ENCODE measurements at regions not wholly inside any gene's neighbourhood (a gene's known extent, or its start where the extent isn't known, plus 50 kb on each side); places are given as distances from the start of the nearest gene placed in this dataset.

GRCh38 chr12:107553211-107553765 is 132.3 kb upstream of the PWP1 start:
- H3K27me3 ChIP-seq (ENCODE audit: insufficient read depth, poor library complexity, severe bottlenecking): no peaks in the 10 kb centered on the region
- no peak for TF ChIP-seq SPI1 (IDR thresholded peaks at IDR 0.05; ENCODE audit: borderline replicate concordance, low read depth)
- no peak for TF ChIP-seq POLR2AphosphoS5 (IDR thresholded peaks at IDR 0.05; ENCODE audit: low read depth)
- DNase-seq (ENCODE audit: low read depth in 1 of 2, low spot score in 1 of 2): no peak
- H3K4me3 ChIP-seq (replicated peaks; ENCODE audit: insufficient read depth, low read length): no peak overlapping the region
- no peak overlapping the region for H3K27ac ChIP-seq (replicated peaks)

GRCh38 chr12:107554941-107555340 is 130.7 kb upstream of the PWP1 start:
- Histone ChIP-seq H3K27me3 (ENCODE audit: insufficient read depth, poor library complexity, severe bottlenecking) (no peaks in the 10 kb centered on the region), H3K4me3 (replicated peaks; ENCODE audit: insufficient read depth, low read length) (no peak overlapping the region), H3K27ac (replicated peaks) (no peak overlapping the region)
- no peak for DNase-seq (ENCODE audit: low read depth in 1 of 2, low spot score in 1 of 2)
- no peak for TF ChIP-seq SPI1 (IDR thresholded peaks at IDR 0.05; ENCODE audit: borderline replicate concordance, low read depth)

GRCh38 chr12:107557026-107557425 is 128.6 kb upstream of the PWP1 start:
- Histone ChIP-seq H3K27ac (replicated peaks) (no peak overlapping the region), H3K27me3 (ENCODE audit: insufficient read depth, poor library complexity, severe bottlenecking) (no peaks in the 10 kb centered on the region), H3K4me3 (replicated peaks; ENCODE audit: insufficient read depth, low read length) (no peak overlapping the region)
- DNase-seq (ENCODE audit: low read depth in 1 of 2, low spot score in 1 of 2): no peak
- TF ChIP-seq SPI1 (IDR thresholded peaks at IDR 0.05; ENCODE audit: borderline replicate concordance, low read depth) (no peak), POLR2AphosphoS5 (IDR thresholded peaks at IDR 0.05; ENCODE audit: low read depth) (no peak), GABPA (IDR thresholded peaks at IDR 0.05; ENCODE audit: low read depth) (no peak)
- TF ChIP-seq, protein P1, sequence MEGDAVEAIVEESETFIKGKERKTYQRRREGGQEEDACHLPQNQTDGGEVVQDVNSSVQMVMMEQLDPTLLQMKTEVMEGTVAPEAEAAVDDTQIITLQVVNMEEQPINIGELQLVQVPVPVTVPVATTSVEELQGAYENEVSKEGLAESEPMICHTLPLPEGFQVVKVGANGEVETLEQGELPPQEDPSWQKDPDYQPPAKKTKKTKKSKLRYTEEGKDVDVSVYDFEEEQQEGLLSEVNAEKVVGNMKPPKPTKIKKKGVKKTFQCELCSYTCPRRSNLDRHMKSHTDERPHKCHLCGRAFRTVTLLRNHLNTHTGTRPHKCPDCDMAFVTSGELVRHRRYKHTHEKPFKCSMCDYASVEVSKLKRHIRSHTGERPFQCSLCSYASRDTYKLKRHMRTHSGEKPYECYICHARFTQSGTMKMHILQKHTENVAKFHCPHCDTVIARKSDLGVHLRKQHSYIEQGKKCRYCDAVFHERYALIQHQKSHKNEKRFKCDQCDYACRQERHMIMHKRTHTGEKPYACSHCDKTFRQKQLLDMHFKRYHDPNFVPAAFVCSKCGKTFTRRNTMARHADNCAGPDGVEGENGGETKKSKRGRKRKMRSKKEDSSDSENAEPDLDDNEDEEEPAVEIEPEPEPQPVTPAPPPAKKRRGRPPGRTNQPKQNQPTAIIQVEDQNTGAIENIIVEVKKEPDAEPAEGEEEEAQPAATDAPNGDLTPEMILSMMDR (IDR thresholded peaks at IDR 0.05; ENCODE audit: insufficient read depth, low read length): no peak
- TF ChIP-seq, protein P2, sequence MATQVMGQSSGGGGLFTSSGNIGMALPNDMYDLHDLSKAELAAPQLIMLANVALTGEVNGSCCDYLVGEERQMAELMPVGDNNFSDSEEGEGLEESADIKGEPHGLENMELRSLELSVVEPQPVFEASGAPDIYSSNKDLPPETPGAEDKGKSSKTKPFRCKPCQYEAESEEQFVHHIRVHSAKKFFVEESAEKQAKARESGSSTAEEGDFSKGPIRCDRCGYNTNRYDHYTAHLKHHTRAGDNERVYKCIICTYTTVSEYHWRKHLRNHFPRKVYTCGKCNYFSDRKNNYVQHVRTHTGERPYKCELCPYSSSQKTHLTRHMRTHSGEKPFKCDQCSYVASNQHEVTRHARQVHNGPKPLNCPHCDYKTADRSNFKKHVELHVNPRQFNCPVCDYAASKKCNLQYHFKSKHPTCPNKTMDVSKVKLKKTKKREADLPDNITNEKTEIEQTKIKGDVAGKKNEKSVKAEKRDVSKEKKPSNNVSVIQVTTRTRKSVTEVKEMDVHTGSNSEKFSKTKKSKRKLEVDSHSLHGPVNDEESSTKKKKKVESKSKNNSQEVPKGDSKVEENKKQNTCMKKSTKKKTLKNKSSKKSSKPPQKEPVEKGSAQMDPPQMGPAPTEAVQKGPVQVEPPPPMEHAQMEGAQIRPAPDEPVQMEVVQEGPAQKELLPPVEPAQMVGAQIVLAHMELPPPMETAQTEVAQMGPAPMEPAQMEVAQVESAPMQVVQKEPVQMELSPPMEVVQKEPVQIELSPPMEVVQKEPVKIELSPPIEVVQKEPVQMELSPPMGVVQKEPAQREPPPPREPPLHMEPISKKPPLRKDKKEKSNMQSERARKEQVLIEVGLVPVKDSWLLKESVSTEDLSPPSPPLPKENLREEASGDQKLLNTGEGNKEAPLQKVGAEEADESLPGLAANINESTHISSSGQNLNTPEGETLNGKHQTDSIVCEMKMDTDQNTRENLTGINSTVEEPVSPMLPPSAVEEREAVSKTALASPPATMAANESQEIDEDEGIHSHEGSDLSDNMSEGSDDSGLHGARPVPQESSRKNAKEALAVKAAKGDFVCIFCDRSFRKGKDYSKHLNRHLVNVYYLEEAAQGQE (IDR thresholded peaks at IDR 0.05; ENCODE audit: insufficient replicate concordance, low read depth): no peak

- H3K4me3 ChIP-seq (replicated peaks; ENCODE audit: insufficient read depth, low read length): no peak overlapping the region
- no peak for DNase-seq (ENCODE audit: low read depth in 1 of 2, low spot score in 1 of 2)
- H3K27me3 ChIP-seq (ENCODE audit: insufficient read depth, poor library complexity, severe bottlenecking): no peaks in the 10 kb centered on the region
- TF ChIP-seq POLR2AphosphoS5 (IDR thresholded peaks at IDR 0.05; ENCODE audit: low read depth): no peak
- TF ChIP-seq, protein P2 (IDR thresholded peaks at IDR 0.05; ENCODE audit: insufficient replicate concordance, low read depth): no peak
- no peak for TF ChIP-seq SPI1 (IDR thresholded peaks at IDR 0.05; ENCODE audit: borderline replicate concordance, low read depth)
- TF ChIP-seq, protein P1 (IDR thresholded peaks at IDR 0.05; ENCODE audit: insufficient read depth, low read length): no peak
- no peak for TF ChIP-seq GABPA (IDR thresholded peaks at IDR 0.05; ENCODE audit: low read depth)
- no peak overlapping the region for H3K27ac ChIP-seq (replicated peaks)
Observed at GRCh38 chr12:107557589-107558100, 128.0 kb upstream of the PWP1 start.

Data from HL-60 (cell line).